ENCODE measurements at regions not wholly inside any gene's neighbourhood (a gene's known extent, or its start where the extent isn't known, plus 50 kb on each side); places are given as distances from the start of the nearest gene placed in this dataset.

- TF ChIP-seq CTCF (IDR thresholded peaks at IDR 0.05; ENCODE audit: low read depth, low read length), result no peak
- no peak for TF ChIP-seq MYC (IDR thresholded peaks at IDR 0.05; ENCODE audit: low read depth, low read length)
Measured at GRCh38 chr22:34886391-34886790, 179.6 kb upstream of the ISX start.
